GM12878 (cell line): ENCODE measurements at regions not wholly inside any gene's neighbourhood (a gene's known extent, or its start where the extent isn't known, plus 50 kb on each side); places are given as distances from the start of the nearest gene placed in this dataset.

Source experiments
- CEBPB ChIP-seq, 2 experiments: fragments of 150-350 bp in 1 of 2; IDR thresholded peaks; 2 replicates each; pipeline ENCODE4 v1.6.1; 2012 to 2014; ENCODE audit warnings: low read depth in 2 of 2, low read length in 2 of 2, borderline replicate concordance in 1 of 2, inconsistent platforms in 1 of 2
- GATAD2B ChIP-seq: fragments of 450-650 bp; conservative IDR thresholded peaks from 2 replicates; pipeline ENCODE4 v1.6.1; 2017; ENCODE audit warnings: low read depth, mild to moderate bottlenecking, moderate library complexity
- JUNB ChIP-seq: IDR thresholded peaks from 2 replicates; pipeline ENCODE4 v1.6.1; 2016; ENCODE audit warnings: antibody characterized with exemption, mild to moderate bottlenecking
- KDM1A ChIP-seq: fragments of 200-600 bp; sonication (generic); IDR thresholded peaks from 2 replicates; pipeline ENCODE4 v1.6.1; 2016; ENCODE audit warnings: borderline replicate concordance
- NR2C2 ChIP-seq: IDR thresholded peaks from 2 replicates; pipeline ENCODE4 v1.6.1; 2011; ENCODE audit warnings: borderline replicate concordance, low read depth; ENCODE audit not compliant: control insufficient read depth, insufficient read length
- YBX1 ChIP-seq: fragments of 450-650 bp; IDR thresholded peaks from 2 replicates; pipeline ENCODE4 v1.6.1; 2016; ENCODE audit warnings: antibody characterized with exemption
- TF ChIP-seq, protein P1 (sequence below): fragments of 450-650 bp; IDR thresholded peaks from 2 replicates; pipeline ENCODE4 v1.6.1; 2017; ENCODE audit warnings: mild to moderate bottlenecking

DNA sequence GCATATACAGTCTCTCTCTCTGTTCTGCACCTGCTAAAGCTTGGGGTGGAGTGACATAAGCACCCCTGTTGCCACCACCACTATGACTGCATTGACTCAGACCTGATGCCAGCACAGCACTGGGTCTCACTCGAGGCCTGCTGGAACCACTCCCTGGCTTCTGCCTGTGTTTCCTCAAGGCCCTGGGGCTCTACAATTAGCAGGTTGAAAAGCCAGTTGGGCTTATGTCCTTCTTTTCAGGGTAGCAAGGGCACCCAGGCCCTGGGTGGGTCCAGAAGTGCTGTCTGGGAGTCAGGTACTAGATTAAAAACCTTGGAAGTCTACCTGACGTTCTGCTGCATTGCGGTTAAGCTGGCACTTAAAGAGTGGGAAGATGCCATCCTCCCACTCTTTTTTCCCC lies 50.5 kb upstream of the MAGEC3 start (continued):
- TF ChIP-seq YBX1 (no peak), JUNB (no peak), KDM1A (no peak), CEBPB (IDR thresholded peaks at IDR 0.05; ENCODE audit: borderline replicate concordance in 1 of 2, low read depth in 2 of 2, low read length in 2 of 2) (no peak), GATAD2B (no peak), NR2C2 (no peak)
- TF ChIP-seq, protein P1, sequence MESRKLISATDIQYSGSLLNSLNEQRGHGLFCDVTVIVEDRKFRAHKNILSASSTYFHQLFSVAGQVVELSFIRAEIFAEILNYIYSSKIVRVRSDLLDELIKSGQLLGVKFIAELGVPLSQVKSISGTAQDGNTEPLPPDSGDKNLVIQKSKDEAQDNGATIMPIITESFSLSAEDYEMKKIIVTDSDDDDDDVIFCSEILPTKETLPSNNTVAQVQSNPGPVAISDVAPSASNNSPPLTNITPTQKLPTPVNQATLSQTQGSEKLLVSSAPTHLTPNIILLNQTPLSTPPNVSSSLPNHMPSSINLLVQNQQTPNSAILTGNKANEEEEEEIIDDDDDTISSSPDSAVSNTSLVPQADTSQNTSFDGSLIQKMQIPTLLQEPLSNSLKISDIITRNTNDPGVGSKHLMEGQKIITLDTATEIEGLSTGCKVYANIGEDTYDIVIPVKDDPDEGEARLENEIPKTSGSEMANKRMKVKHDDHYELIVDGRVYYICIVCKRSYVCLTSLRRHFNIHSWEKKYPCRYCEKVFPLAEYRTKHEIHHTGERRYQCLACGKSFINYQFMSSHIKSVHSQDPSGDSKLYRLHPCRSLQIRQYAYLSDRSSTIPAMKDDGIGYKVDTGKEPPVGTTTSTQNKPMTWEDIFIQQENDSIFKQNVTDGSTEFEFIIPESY: no peak
